ENCODE measurements at regions not wholly inside any gene's neighbourhood (a gene's known extent, or its start where the extent isn't known, plus 50 kb on each side); places are given as distances from the start of the nearest gene placed in this dataset.

DNA sequence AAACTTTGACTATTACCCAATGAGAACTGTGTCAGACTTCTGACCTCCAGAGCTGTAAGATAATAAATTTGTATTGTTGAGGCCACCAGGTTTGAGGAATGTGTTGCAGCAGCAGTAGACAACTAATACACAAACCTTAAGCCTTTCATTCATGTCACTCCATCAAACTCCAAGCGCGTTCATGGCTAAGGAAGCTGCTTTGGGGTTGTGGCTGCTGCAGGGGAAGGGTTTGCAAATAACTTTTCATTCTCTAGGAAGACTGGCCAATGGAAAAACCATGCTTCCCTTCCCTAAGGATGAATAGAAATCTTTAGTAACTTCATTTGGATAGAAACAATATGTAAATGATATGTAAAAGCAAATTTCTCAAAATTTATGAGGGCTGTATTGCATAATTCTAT is 170.4 kb downstream of the RHOU start:
- TF ChIP-seq, protein P1, sequence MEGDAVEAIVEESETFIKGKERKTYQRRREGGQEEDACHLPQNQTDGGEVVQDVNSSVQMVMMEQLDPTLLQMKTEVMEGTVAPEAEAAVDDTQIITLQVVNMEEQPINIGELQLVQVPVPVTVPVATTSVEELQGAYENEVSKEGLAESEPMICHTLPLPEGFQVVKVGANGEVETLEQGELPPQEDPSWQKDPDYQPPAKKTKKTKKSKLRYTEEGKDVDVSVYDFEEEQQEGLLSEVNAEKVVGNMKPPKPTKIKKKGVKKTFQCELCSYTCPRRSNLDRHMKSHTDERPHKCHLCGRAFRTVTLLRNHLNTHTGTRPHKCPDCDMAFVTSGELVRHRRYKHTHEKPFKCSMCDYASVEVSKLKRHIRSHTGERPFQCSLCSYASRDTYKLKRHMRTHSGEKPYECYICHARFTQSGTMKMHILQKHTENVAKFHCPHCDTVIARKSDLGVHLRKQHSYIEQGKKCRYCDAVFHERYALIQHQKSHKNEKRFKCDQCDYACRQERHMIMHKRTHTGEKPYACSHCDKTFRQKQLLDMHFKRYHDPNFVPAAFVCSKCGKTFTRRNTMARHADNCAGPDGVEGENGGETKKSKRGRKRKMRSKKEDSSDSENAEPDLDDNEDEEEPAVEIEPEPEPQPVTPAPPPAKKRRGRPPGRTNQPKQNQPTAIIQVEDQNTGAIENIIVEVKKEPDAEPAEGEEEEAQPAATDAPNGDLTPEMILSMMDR (IDR thresholded peaks at IDR 0.05), result no peak
- TF ChIP-seq POLR2AphosphoS5 (IDR thresholded peaks at IDR 0.05), result no peak
